DMS153 (cell line): ENCODE measurements at regions not wholly inside any gene's neighbourhood (a gene's known extent, or its start where the extent isn't known, plus 50 kb on each side); places are given as distances from the start of the nearest gene placed in this dataset.
"Not testable (repeated sequence)": the region's sequence is repeated elsewhere in the genome, so short reads cannot be mapped to it uniquely, and the experiment has no call there.

Source experiments
- DNase-seq: peaks from one replicate; lab custom pipeline; 2025; lab: John Stamatoyannopoulos, UW

- DNase-seq = no peak
These were observed 268.0 kb upstream of the PROK2 start for GRCh38 chr3:72052841-72053409.

DNA sequence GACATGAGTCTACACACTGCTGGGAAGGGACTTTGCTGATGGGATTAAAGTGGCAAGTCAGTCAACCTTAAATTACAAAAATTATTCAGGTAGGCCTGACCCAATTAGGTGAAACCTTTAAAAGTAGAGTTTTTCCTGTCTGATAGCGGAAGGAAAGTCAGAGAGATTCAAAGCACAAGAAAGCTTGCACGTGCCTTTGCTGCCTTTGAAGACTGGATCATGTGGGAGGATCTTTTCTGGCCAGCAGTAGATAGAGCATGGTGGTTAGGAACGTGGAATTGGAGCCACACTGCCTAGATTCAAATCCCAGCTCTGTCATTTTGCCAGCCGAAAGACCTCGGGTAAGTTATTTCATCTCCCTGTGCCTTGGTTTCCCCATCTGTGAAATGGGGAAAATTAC, 265.8 kb upstream of the PROK2 start:
- DNase-seq = no peak

- no peak for DNase-seq
These were observed 265.2 kb upstream of the PROK2 start for GRCh38 chr3:72050048-72050632.

- DNase-seq = no peak
These were observed 264.4 kb upstream of the PROK2 start for GRCh38 chr3:72049300-72049699.

DNA sequence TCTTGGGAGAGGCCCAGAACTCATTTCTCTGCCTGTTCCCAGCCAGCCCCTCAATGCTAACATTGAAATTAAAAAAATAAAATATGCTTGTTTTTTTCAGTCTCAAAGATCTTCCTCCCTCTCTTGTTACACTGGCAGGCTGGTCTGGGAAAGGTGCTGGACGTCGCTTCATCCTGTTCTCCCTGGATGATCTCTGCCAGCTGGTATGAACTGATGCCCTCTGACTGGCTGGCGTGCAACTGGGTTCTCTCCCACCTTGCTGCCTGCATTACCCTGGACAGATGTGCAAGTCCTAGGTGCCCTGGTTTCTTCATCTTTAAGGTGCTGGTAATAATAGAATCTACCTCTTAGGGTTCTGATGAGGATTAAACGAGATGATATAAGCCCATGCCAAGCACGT, 263.9 kb upstream of the PROK2 start:
- DNase-seq = no peak

DNA sequence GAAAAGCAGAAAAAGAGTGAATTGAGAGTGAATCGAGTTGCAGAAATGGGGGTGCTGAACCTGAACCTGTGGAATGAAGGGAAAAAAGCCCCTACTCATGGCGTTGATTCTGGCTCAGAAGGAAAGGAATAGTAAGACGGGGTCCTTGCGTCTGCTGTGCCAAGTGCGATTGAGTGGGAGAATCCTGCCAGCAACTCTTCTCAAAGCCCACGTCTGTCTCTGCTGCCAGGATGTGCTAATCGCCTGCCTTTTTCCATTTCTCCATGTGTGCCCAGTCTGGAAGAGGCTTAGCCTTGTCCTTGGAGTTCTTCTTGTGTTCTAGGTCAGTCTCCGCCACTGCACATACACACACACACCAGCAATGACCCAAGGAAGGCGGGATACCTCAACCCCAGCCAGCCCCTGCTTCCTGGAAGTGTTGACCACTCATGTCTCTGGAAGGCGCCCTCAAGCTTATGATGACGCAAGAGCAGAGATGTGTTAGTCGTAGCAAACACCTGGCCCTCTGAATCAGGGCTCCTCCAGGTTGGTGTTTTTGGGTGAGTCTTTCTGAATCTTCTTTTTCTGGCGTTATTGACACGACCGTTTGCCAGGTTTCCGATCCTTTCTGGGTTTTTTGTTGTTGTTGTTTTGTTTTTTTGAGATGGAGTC, 262.4 kb upstream of the PROK2 start:
- DNase-seq = no peak

DNA sequence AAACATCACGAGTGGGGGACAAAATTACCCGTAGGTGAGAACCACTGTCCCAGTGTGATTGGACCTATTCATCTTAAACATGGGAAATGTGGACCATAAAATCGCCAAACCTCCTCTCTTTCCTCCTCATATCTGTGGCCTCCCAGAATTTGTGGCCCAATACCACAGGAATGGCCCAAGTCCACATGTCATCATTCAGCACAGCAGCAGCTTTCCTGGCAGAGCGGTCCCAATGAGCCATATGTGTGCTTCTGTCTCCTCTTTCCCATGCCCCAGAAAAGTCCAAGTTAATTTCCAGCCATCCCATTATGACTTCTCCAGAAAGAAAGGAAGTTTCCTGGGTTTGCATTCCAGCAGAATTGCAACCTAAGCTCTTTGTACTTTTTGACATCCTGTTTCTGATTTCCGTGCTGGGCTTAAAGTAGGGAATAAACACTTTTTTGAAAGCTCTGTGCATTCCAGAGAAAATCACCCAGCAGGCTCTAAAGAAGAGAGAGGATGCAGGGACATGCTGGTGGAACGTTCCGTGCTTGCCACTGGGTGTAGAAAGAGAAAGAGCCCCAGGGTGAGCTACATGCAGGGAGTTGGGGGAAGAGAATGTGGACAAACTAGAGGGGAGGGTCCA, 259.4 kb upstream of the PROK2 start:
- no peak for DNase-seq

- no peak for DNase-seq
These were observed 258.5 kb upstream of the PROK2 start for GRCh38 chr3:72043204-72044133.

GRCh38 chr3:72042397-72043203, 257.7 kb upstream of the PROK2 start:
- DNase-seq = no peak

GRCh38 chr3:72041511-72041910, 256.6 kb upstream of the PROK2 start:
- no peak for DNase-seq

DNA sequence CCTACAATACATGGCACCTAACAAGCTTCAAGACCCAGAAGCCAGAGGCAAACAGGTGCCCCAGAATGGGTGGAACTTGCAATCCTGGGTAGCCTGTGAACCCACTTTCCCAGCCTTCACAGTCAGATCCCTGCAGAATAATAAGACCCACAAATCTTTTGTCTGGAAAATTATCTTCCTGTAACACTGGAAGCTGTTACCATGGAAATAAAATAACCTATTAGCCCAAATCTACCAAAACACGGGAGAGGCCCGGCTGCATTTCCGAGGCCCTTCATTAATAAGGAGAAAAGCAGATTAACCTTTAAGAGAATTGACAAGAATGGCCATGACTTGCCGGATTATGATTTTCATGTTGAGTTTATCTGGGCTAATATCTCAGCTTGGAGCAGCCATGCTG, 256.1 kb upstream of the PROK2 start:
- DNase-seq = no peak

DNA sequence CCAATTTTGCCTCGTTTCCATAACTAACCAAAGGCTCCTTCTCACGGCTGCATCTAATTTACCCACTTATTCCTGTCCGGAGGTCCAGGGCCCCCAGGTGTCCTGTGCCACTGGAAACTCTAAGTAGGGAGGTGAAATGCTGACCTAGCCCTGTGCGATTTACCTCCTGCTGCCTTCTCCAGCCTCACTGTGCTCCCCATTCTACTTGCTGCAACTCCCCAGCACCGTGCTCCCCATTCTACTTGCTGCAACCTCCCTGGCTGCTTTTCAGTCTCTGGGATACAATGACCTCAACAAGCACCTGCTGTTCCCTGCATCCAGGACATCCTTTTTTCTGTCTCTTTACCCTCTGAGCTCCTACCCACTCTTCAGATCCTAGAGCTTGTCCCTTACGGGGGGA, 254.7 kb upstream of the PROK2 start:
- DNase-seq = no peak

GRCh38 chr3:72036899-72037298, 252.0 kb upstream of the PROK2 start:
- DNase-seq = no peak

DNA sequence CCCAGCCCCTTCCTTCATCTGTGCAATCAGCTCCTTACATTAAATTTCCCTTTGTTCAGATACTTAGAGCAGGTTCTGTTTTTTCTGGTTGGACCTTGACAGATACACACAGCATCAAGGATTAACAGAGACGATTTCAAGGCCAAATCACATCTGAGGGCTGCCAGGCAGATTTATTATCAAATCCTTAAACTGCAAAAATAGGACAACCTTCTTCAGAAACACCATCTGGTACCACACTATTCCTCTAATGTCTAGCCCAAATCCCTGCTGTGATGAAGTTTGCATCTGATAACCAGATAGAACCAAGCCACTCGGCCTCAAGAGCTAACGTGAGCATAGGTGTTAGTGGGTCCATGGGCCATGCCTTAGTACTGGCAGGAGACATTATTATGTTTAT, 250.7 kb upstream of the PROK2 start:
- DNase-seq = no peak

GRCh38 chr3:72034986-72035385, 250.0 kb upstream of the PROK2 start:
- DNase-seq = no peak

- DNase-seq = no peak
These were observed 248.9 kb upstream of the PROK2 start for GRCh38 chr3:72033666-72034428.

- no peak for DNase-seq
These were observed 247.6 kb upstream of the PROK2 start for GRCh38 chr3:72032441-72033135.

GRCh38 chr3:72031581-72031980, 246.6 kb upstream of the PROK2 start:
- DNase-seq = no peak

DNA sequence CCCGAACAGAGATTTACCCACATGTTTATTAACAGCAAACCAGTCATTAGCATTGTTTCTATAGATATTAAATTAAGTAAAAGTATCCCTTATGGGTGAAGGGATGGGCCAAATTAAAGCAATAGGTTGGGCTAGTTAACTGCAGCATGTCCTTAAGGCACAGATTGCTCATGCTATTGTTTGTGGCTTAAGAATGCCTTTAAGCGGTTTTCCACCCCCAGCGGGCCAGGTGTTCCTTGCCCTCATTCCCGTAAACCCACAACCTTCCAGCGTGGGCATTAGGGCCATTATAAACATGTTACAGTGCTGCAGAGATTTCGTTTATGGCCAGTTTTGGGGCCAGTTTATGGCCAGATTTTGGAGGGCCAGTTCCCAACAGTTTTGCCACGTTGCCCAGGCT, 245.3 kb upstream of the PROK2 start:
- not testable (repeated sequence) for DNase-seq

DNA sequence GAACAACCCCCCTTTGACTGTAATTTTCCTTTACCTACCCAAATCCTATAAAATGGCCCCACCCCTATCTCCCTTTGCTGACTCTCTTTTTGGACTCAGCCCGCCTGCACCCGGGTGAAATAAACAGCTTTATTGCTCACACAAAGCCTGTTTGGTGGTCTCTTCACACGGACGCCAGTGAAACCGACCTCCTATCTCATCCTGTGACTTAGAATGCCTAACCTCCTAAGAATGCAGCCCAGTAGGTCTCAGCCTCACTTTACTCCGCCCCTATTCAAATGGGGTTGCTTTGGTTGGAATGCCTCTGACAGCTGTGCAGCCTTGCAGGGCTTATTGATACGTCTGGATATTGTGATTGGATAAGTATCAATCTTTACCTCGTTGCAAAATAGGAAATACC, 243.8 kb upstream of the PROK2 start:
- not testable (repeated sequence) for DNase-seq
